ENCODE measurements at regions not wholly inside any gene's neighbourhood (a gene's known extent, or its start where the extent isn't known, plus 50 kb on each side); places are given as distances from the start of the nearest gene placed in this dataset.

DNA sequence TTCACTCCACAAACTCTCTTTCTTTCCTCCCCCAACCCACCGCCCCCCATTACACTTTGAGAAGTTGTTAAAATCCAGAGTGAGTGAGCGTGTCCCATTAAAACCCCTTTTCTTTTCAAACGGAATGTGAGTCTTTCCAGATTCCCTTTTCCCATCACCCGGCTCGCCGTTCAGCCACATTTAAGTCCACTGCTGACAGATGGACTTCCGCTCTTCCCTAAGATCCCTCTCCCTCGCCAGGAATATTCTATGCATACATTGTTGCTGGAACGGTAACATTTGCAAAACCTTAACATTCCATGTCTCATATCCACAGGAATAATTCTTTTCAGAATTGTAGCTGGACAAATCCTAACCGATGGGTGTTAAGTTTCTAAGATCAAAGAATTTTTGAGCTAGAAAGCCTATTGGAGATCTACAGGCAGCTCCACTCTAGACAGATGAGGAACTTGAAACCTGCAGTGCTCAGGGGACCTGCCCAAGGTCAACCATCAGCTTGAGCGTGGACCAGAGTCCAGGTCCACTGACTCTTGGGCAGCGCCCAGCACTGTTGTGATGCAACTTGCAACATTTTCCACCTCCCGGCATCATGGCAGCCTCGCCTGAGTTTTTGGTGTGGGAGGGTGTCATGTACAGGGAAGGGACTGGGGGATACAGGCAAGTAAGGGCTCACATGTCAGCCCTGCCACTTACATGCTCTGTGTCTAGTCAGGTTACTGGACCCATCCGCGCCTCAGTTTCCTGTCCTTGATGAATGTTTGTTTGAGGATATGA, 500.1 kb downstream of the CCDC171 start:
- DNase-seq (ENCODE audit: extremely low spot score in 2 of 2): peak in 1 of 2 donors; percentile 74
- Histone ChIP-seq H3K27ac (no peak overlapping the region), H3K4me3 (no peak overlapping the region), H3K36me3 (no peaks in the 10 kb centered on the region), H3K27me3 (no peaks in the 10 kb centered on the region), H3K4me1 (no peaks in the 10 kb centered on the region), H3K9me3 (no peaks in the 10 kb centered on the region)
- no peak for TF ChIP-seq POLR2A (IDR thresholded peaks at IDR 0.05)
- TF ChIP-seq, protein P1, sequence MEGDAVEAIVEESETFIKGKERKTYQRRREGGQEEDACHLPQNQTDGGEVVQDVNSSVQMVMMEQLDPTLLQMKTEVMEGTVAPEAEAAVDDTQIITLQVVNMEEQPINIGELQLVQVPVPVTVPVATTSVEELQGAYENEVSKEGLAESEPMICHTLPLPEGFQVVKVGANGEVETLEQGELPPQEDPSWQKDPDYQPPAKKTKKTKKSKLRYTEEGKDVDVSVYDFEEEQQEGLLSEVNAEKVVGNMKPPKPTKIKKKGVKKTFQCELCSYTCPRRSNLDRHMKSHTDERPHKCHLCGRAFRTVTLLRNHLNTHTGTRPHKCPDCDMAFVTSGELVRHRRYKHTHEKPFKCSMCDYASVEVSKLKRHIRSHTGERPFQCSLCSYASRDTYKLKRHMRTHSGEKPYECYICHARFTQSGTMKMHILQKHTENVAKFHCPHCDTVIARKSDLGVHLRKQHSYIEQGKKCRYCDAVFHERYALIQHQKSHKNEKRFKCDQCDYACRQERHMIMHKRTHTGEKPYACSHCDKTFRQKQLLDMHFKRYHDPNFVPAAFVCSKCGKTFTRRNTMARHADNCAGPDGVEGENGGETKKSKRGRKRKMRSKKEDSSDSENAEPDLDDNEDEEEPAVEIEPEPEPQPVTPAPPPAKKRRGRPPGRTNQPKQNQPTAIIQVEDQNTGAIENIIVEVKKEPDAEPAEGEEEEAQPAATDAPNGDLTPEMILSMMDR (IDR thresholded peaks at IDR 0.05): no peak
- no peak for TF ChIP-seq POLR2AphosphoS5 (IDR thresholded peaks at IDR 0.05; ENCODE audit: insufficient read depth in 1 of 2, low read depth in 1 of 2)
- intact Hi-C loops (cut with DNase I): no loop called here

DNA sequence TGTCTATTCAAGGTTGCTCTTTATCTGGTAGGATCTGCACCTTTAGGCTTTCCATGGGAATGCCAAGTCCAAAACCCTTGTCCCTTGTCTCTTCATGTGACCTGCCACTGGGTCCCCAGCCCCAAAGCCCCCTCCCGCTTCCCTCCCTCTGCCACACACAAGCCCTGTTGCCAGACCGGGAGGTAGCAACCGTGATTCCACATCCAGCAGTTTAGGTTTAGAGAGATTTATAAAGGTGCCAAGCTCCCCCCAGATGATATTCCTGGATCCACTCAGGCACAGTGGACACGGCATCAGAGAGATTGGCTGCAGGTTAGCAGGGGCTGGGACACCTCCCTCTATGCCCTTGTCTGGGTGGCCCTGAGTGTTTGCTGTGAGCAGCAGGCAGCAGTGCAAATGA, 504.7 kb downstream of the CCDC171 start:
- intact Hi-C loops (cut with DNase I): no loop called here

DNA sequence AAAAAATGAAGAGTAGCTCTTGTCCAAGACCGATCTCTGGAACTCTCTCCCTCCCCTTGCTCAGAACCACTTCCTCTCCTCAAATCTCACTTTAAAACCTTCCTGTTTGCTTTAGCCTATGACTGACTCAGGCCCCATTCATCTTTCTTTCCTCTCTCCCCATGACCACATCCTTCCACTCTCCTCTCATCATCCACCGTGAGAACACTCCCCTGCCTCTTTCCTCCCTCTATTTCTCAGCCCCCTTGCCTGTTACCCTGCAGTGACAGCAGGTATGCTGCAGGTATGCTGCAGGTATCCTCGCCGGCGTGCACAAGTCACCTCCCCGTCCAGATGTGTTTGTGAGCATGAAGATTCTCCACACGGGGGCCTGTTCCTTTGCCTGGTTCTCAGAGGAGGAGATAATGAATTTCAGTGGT, 505.3 kb downstream of the CCDC171 start:
- Histone ChIP-seq H3K27me3 (no peaks in the 10 kb centered on the region), H3K4me3 (no peak overlapping the region), H3K9me3 (no peaks in the 10 kb centered on the region), H3K27ac (no peak overlapping the region), H3K4me1 (no peaks in the 10 kb centered on the region), H3K36me3 (no peaks in the 10 kb centered on the region)
- no peak for TF ChIP-seq POLR2A (IDR thresholded peaks at IDR 0.05)
- TF ChIP-seq, protein P1 (IDR thresholded peaks at IDR 0.05): no peak
- no peak for TF ChIP-seq POLR2AphosphoS5 (IDR thresholded peaks at IDR 0.05; ENCODE audit: insufficient read depth in 1 of 2, low read depth in 1 of 2)
- intact Hi-C loops (cut with DNase I): no loop called here
- DNase-seq (ENCODE audit: extremely low spot score in 2 of 2): peak; percentile 4 to 80

More for the DNA sequence above, 504.7 kb downstream of the CCDC171 start:
- peak; percentile 52 to 81 for DNase-seq (ENCODE audit: extremely low spot score in 2 of 2)
- no peaks in the 10 kb centered on the region for H3K9me3 ChIP-seq
- H3K4me1 ChIP-seq: no peaks in the 10 kb centered on the region
- H3K27ac ChIP-seq: no peak overlapping the region
- no peak overlapping the region for H3K4me3 ChIP-seq
- H3K36me3 ChIP-seq: no peaks in the 10 kb centered on the region
- TF ChIP-seq POLR2AphosphoS5 (IDR thresholded peaks at IDR 0.05; ENCODE audit: insufficient read depth in 1 of 2, low read depth in 1 of 2): no peak
- TF ChIP-seq, protein P1 (IDR thresholded peaks at IDR 0.05): no peak
- no peak for TF ChIP-seq POLR2A (IDR thresholded peaks at IDR 0.05)
- H3K27me3 ChIP-seq: no peaks in the 10 kb centered on the region

DNA sequence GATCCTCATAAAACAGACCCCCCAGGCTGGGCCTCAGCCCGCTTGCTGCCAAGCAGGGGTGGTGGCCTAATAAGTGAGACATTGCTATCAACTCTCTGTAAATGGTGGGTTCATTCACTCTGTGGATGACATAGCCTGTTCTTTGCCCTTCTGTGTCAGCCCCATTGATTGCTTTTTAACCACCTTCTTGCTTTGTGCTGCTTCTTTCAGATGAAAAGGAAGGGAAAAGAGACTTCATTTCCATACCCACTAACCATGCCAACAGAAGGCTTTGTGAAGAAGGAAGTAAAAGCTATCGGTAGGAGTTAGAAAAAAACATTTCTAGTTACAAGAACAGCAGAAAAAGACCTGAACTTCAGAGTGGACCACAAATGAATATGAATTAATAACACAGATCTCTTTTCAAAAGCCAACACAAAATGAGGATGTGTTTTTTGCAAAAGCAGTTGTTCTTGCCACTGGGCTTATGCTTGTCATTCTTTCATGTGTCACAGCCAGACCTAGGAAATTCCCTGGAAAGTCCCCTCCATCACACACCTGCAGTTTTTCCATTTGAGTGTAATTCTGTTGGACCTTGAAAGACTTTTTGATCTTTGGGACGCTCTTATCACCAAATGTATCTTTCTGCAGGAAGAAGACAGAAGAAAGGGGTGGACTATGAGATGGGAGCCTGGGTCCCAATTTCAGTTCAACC, 507.7 kb downstream of the CCDC171 start:
- no peaks in the 10 kb centered on the region for H3K9me3 ChIP-seq
- no peak overlapping the region for H3K4me3 ChIP-seq
- no peak overlapping the region for H3K27ac ChIP-seq
- no peak for TF ChIP-seq POLR2AphosphoS5 (IDR thresholded peaks at IDR 0.05; ENCODE audit: insufficient read depth in 1 of 2, low read depth in 1 of 2)
- no peak for TF ChIP-seq POLR2A (IDR thresholded peaks at IDR 0.05)
- TF ChIP-seq, protein P1 (IDR thresholded peaks at IDR 0.05): no peak
- intact Hi-C loops (cut with DNase I): no loop called here
- no peaks in the 10 kb centered on the region for H3K36me3 ChIP-seq
- no peaks in the 10 kb centered on the region for H3K27me3 ChIP-seq
- peak; percentile 5 to 9 for DNase-seq (ENCODE audit: extremely low spot score in 2 of 2)
- H3K4me1 ChIP-seq: no peaks in the 10 kb centered on the region
